ENCODE measurements at regions not wholly inside any gene's neighbourhood (a gene's known extent, or its start where the extent isn't known, plus 50 kb on each side); places are given as distances from the start of the nearest gene placed in this dataset.

DNA sequence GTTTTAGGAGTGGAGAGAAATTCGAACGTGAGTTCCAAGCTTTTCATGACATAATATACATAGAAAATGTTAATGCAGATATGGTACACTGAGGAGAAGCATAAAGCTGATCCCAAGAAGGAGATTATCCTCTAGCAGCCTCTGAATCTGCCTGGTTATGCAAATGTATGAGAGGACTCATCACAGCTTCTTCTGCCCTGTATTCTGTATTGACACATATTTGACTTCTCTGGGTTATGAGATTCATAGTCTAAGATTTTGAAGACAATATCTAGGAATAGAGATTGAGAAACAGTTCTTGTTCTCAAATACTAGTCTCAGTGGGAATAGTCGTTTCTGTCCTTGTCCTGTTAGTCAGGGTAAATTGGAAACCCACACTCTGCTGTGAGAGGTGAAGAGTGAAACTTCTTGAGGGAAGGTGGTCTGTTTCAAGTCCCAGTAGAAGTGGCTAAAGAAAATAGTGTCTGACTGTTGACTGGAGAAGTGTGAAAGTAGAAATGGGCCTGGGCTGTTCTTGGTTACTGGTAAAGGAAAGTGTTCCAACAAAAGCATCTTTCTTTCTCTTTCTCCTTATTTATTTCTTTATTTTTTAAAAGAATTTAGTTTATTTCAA, 1356.6 kb downstream of the SLITRK5 start:
- Histone ChIP-seq H3K9ac (no peak overlapping the region), H3K36me3 (ENCODE audit: control insufficient read depth, insufficient read depth, low read length) (no peaks in the 10 kb centered on the region)

DNA sequence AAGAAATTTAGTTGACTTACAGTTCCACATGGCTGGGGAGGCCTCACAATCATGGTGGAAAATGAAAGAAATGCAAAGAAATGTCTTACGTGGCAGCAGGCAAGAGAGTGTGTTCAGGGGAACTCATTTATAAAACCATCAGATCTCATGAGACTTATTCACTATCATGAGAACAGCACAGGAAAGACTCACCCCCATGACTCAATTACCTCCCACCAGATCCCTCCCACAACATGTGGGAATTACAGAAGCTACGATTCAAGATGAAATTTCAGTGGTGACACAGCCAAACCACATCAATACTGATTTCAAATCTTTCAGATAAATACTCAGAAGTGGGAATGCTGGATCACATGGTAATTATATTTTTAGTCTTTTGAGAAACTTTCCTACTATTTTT, 1357.9 kb downstream of the SLITRK5 start:
- H3K79me2 ChIP-seq, result no peaks in the 10 kb centered on the region
- no peaks in the 10 kb centered on the region for H3K9me3 ChIP-seq (ENCODE audit: control insufficient read depth, low read length)
- TF ChIP-seq, protein P1, sequence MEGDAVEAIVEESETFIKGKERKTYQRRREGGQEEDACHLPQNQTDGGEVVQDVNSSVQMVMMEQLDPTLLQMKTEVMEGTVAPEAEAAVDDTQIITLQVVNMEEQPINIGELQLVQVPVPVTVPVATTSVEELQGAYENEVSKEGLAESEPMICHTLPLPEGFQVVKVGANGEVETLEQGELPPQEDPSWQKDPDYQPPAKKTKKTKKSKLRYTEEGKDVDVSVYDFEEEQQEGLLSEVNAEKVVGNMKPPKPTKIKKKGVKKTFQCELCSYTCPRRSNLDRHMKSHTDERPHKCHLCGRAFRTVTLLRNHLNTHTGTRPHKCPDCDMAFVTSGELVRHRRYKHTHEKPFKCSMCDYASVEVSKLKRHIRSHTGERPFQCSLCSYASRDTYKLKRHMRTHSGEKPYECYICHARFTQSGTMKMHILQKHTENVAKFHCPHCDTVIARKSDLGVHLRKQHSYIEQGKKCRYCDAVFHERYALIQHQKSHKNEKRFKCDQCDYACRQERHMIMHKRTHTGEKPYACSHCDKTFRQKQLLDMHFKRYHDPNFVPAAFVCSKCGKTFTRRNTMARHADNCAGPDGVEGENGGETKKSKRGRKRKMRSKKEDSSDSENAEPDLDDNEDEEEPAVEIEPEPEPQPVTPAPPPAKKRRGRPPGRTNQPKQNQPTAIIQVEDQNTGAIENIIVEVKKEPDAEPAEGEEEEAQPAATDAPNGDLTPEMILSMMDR (IDR thresholded peaks at IDR 0.05), result no peak
- no peak overlapping the region for H2AFZ ChIP-seq
- H3K4me3 ChIP-seq (ENCODE audit: low read depth, low read length), result no peak overlapping the region
- H3K9ac ChIP-seq, result no peak overlapping the region
- no peaks in the 10 kb centered on the region for H3K36me3 ChIP-seq (ENCODE audit: control insufficient read depth, insufficient read depth, low read length)
- H3K27me3 ChIP-seq (ENCODE audit: control insufficient read depth, insufficient read depth, low read length), result no peaks in the 10 kb centered on the region
- no peak overlapping the region for H3K4me2 ChIP-seq (ENCODE audit: low read length)
- H3K27ac ChIP-seq, result no peak overlapping the region
- H3K4me1 ChIP-seq, result no peaks in the 10 kb centered on the region

More for the DNA sequence above, 1356.6 kb downstream of the SLITRK5 start:
- Histone ChIP-seq H2AFZ (no peak overlapping the region), H3K27me3 (ENCODE audit: control insufficient read depth, insufficient read depth, low read length) (no peaks in the 10 kb centered on the region), H3K4me1 (no peaks in the 10 kb centered on the region), H3K4me3 (ENCODE audit: low read depth, low read length) (no peak overlapping the region), H3K79me2 (no peaks in the 10 kb centered on the region), H3K4me2 (ENCODE audit: low read length) (no peak overlapping the region), H3K27ac (no peak overlapping the region), H3K9me3 (ENCODE audit: control insufficient read depth, low read length) (no peaks in the 10 kb centered on the region)
- TF ChIP-seq, protein P1 (IDR thresholded peaks at IDR 0.05), result no peak

- no peak overlapping the region for H3K9ac ChIP-seq
- no peak overlapping the region for H3K4me2 ChIP-seq (ENCODE audit: low read length)
- H3K79me2 ChIP-seq, result no peaks in the 10 kb centered on the region
- TF ChIP-seq, protein P1 (IDR thresholded peaks at IDR 0.05), result no peak
- H3K36me3 ChIP-seq (ENCODE audit: control insufficient read depth, insufficient read depth, low read length), result no peaks in the 10 kb centered on the region
- no peaks in the 10 kb centered on the region for H3K9me3 ChIP-seq (ENCODE audit: control insufficient read depth, low read length)
- no peaks in the 10 kb centered on the region for H3K27me3 ChIP-seq (ENCODE audit: control insufficient read depth, insufficient read depth, low read length)
- no peak overlapping the region for H3K4me3 ChIP-seq (ENCODE audit: low read depth, low read length)
- no peak overlapping the region for H3K27ac ChIP-seq
- no peak overlapping the region for H2AFZ ChIP-seq
- H3K4me1 ChIP-seq, result no peaks in the 10 kb centered on the region
Measured at GRCh38 chr13:89034015-89034414, 1362.8 kb downstream of the SLITRK5 start.

DNA sequence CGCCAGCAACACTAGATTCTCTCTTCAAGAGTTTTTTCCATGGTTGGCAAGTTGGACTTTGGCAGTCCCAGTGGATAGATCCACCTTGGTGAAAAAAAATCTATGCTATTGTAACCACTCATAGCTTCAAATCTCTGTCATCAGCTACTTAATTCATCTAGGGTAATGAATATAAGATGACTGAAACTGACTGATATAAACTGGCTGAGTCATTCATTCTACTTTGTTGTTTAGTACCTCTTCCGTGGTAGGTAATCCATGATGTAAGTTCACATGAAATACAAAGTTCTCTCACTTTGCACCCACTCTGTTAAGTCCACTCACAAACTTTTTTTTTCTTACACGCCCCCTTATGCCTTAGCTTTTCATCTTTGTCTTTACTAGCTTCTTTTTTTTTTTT, 1381.5 kb downstream of the SLITRK5 start:
- H2AFZ ChIP-seq, result no peak overlapping the region
- TF ChIP-seq, protein P1 (IDR thresholded peaks at IDR 0.05), result no peak
- H3K4me2 ChIP-seq (ENCODE audit: low read length), result no peak overlapping the region
- no peaks in the 10 kb centered on the region for H3K4me1 ChIP-seq
- H3K27me3 ChIP-seq (ENCODE audit: control insufficient read depth, insufficient read depth, low read length), result no peaks in the 10 kb centered on the region
- no peak overlapping the region for H3K4me3 ChIP-seq (ENCODE audit: low read depth, low read length)
- no peaks in the 10 kb centered on the region for H3K36me3 ChIP-seq (ENCODE audit: control insufficient read depth, insufficient read depth, low read length)
- no peaks in the 10 kb centered on the region for H3K9me3 ChIP-seq (ENCODE audit: control insufficient read depth, low read length)
- H3K27ac ChIP-seq, result no peak overlapping the region
- H3K9ac ChIP-seq, result no peak overlapping the region
- no peaks in the 10 kb centered on the region for H3K79me2 ChIP-seq

- Histone ChIP-seq H3K27ac (no peak overlapping the region), H2AFZ (no peak overlapping the region), H3K4me1 (no peaks in the 10 kb centered on the region), H3K27me3 (ENCODE audit: control insufficient read depth, insufficient read depth, low read length) (no peaks in the 10 kb centered on the region), H3K79me2 (no peaks in the 10 kb centered on the region), H3K4me3 (ENCODE audit: low read depth, low read length) (no peak overlapping the region), H3K36me3 (ENCODE audit: control insufficient read depth, insufficient read depth, low read length) (no peaks in the 10 kb centered on the region), H3K9ac (no peak overlapping the region), H3K9me3 (ENCODE audit: control insufficient read depth, low read length) (no peaks in the 10 kb centered on the region), H3K4me2 (ENCODE audit: low read length) (no peak overlapping the region)
- TF ChIP-seq, protein P1 (IDR thresholded peaks at IDR 0.05), result no peak
Measured at GRCh38 chr13:89053418-89053817, 1382.2 kb downstream of the SLITRK5 start.

Measured in parathyroid adenoma (tissue), 2 donors.